Left ventricle myocardium inferior (tissue), 1 donor: ENCODE measurements at regions not wholly inside any gene's neighbourhood (a gene's known extent, or its start where the extent isn't known, plus 50 kb on each side); places are given as distances from the start of the nearest gene placed in this dataset.

Source experiments
- DNase-seq: peaks from one replicate; pipeline ENCODE4 v3.0.0-alpha.2; 2020
- H3K27ac ChIP-seq: fragments of 200-600 bp; replicated peaks from 2 replicates; pipeline ENCODE4 v1.8.0; 2021
- H3K27me3 ChIP-seq: fragments of 200-600 bp; 2 replicates; pipeline ENCODE4 v1.8.0; 2021; ENCODE audit warnings: low read depth
- H3K36me3 ChIP-seq: fragments of 200-600 bp; 2 replicates; pipeline ENCODE4 v1.8.0; 2021
- H3K4me1 ChIP-seq: fragments of 200-600 bp; 2 replicates; pipeline ENCODE4 v1.8.0; 2021
- H3K4me3 ChIP-seq: fragments of 200-600 bp; 2 replicates; pipeline ENCODE4 v1.8.0; 2021; ENCODE audit warnings: mild to moderate bottlenecking, moderate library complexity
- H3K9me3 ChIP-seq: fragments of 200-600 bp; replicated peaks from 2 replicates; pipeline ENCODE4 v1.8.0; 2021
- CTCF ChIP-seq: fragments of 200-600 bp; IDR thresholded peaks from 2 replicates; pipeline ENCODE4 v1.8.0; 2021; ENCODE audit warnings: antibody characterized with exemption, mild to moderate bottlenecking, borderline replicate concordance
- intact Hi-C: fragments of 100-400 bp; cut with micrococcal nuclease; formaldehyde crosslinking; loops from one replicate; pipeline ENCODE4 v1.11.0; 2022
- donor health status: DM: no; HTN: yes; CAD: no; lungs with severe emphysema.

GRCh38 chr4:176981551-176981950, 188.8 kb upstream of the VEGFC start:
- intact Hi-C loops: no loop called here
- Histone ChIP-seq H3K4me1 (no peaks in the 10 kb centered on the region), H3K27ac (no peak overlapping the region)

GRCh38 chr4:176988226-176988625, 195.5 kb upstream of the VEGFC start:
- H3K36me3 ChIP-seq: no peaks in the 10 kb centered on the region
- intact Hi-C loops: no loop called here
- no peaks in the 10 kb centered on the region for H3K9me3 ChIP-seq
- H3K4me1 ChIP-seq: no peaks in the 10 kb centered on the region
- no peak for TF ChIP-seq CTCF
- no peaks in the 10 kb centered on the region for H3K27me3 ChIP-seq
- no peak overlapping the region for H3K4me3 ChIP-seq
- H3K27ac ChIP-seq: no peak overlapping the region
- DNase-seq: no peak

More at GRCh38 chr4:176981551-176981950, 188.8 kb upstream of the VEGFC start:
- TF ChIP-seq CTCF: no peak
- H3K36me3 ChIP-seq: no peaks in the 10 kb centered on the region
- no peak for DNase-seq
- no peak overlapping the region for H3K4me3 ChIP-seq
- H3K9me3 ChIP-seq: peaks cover 10% of the 10 kb centered on the region
- H3K27me3 ChIP-seq: no peaks in the 10 kb centered on the region

GRCh38 chr4:176989186-176989585, 196.5 kb upstream of the VEGFC start:
- intact Hi-C loops: no loop called here
- no peak overlapping the region for H3K27ac ChIP-seq
- no peak overlapping the region for H3K4me3 ChIP-seq
- no peaks in the 10 kb centered on the region for H3K4me1 ChIP-seq
- H3K9me3 ChIP-seq: no peaks in the 10 kb centered on the region
- no peaks in the 10 kb centered on the region for H3K36me3 ChIP-seq
- TF ChIP-seq CTCF: no peak
- DNase-seq: no peak
- no peaks in the 10 kb centered on the region for H3K27me3 ChIP-seq

GRCh38 chr4:176999935-177000543, 207.3 kb upstream of the VEGFC start:
- intact Hi-C loops: no loop called here
- no peaks in the 10 kb centered on the region for H3K4me1 ChIP-seq
- no peak overlapping the region for H3K4me3 ChIP-seq
- peaks cover 33% of the 10 kb centered on the region for H3K9me3 ChIP-seq
- TF ChIP-seq CTCF: no peak
- no peak for DNase-seq
- no peaks in the 10 kb centered on the region for H3K36me3 ChIP-seq
- H3K27me3 ChIP-seq: no peaks in the 10 kb centered on the region
- no peak overlapping the region for H3K27ac ChIP-seq

- no peak for TF ChIP-seq CTCF
- Histone ChIP-seq H3K9me3 (peaks cover 33% of the 10 kb centered on the region), H3K4me1 (no peaks in the 10 kb centered on the region), H3K4me3 (no peak overlapping the region), H3K27ac (no peak overlapping the region), H3K36me3 (no peaks in the 10 kb centered on the region), H3K27me3 (no peaks in the 10 kb centered on the region)
- DNase-seq: no peak
- intact Hi-C loops: no loop called here
Observed at GRCh38 chr4:177001271-177002175, 208.8 kb upstream of the VEGFC start.
